ENCODE measurements at regions not wholly inside any gene's neighbourhood (a gene's known extent, or its start where the extent isn't known, plus 50 kb on each side); places are given as distances from the start of the nearest gene placed in this dataset.

DNA sequence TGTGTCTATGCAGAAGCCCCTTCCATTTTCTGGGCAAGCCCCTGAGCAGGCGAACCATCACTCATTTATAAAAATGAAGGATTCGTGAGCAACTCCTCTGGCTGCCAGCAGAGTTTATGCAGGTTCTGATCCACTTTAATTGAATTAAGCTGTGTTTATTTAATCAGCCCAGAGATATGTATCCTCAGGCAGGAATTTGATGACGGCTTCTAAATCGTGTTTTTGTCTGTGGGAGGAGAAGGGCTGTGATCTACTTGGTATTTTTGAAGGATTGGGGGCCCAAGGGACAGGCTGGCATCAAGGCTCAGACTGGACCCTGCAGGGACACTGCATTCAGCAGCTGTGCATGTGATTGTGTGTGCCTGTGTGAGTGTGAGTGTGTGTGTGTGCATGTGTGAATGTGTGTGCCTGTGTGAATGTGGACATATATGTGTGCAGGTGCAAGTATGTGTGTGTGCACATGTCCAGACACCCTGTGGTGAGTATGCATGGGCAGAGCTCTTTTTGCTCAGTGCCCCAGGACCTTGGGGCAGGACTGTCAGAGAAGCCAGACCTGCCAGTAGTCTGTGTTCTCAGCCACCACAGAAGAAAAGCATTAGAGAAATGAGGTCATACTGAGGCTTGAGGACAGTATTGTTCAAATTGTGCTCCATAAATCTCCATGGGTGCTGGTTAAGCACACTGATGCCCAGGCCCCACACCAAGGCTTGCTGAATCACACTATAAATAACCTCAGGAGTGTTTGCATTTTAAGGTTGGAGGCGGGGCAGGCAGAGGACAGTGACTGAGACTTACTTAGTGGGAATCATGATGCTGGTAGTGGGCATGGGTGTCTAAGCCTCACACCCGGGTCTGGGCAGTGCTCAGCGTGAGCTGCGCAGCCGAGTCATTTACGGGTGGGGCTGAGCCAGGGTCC is 164.0 kb downstream of the CARTPT start:
- no peak overlapping the region for H3K4ac ChIP-seq (ENCODE audit: low read depth, low read length)
- no peak overlapping the region for H3K9ac ChIP-seq (ENCODE audit: low read length)
- no peak overlapping the region for H3K18ac ChIP-seq (ENCODE audit: low read length)
- no peak overlapping the region for H2BK5ac ChIP-seq (ENCODE audit: low read depth, low read length, poor library complexity)
- no peaks in the 10 kb centered on the region for H3K79me1 ChIP-seq (ENCODE audit: low read length)
- no peak overlapping the region for H2BK12ac ChIP-seq (ENCODE audit: low read length)
- DNase-seq: peak in 1 of 2 donors; percentile 13
- no peak overlapping the region for H4K12ac ChIP-seq (ENCODE audit: low read depth, low read length)
- H3K27me3 ChIP-seq (ENCODE audit: insufficient read depth, low read length): no peaks in the 10 kb centered on the region
- H3K23ac ChIP-seq (ENCODE audit: low read length): no peak overlapping the region
- H4K91ac ChIP-seq (ENCODE audit: low read depth, low read length): no peak overlapping the region
- H3K4me2 ChIP-seq (ENCODE audit: low read length): no peak overlapping the region
- no peak overlapping the region for H4K8ac ChIP-seq (ENCODE audit: low read depth, low read length)
- no peak overlapping the region for H2AFZ ChIP-seq (ENCODE audit: insufficient read depth, low read length, poor library complexity)
- H3K4me3 ChIP-seq (ENCODE audit: low read depth, low read length): no peak overlapping the region
- no peak overlapping the region for H3K27ac ChIP-seq (ENCODE audit: low read depth, low read length)
- H3K36me3 ChIP-seq (ENCODE audit: control insufficient read depth in 1 of 2, insufficient read depth in 2 of 2, low read length in 2 of 2): no peaks in the 10 kb centered on the region
- no peak overlapping the region for H2BK120ac ChIP-seq (ENCODE audit: insufficient read depth, low read length, poor library complexity)
- no peaks in the 10 kb centered on the region for H3K4me1 ChIP-seq (ENCODE audit: control insufficient read depth in 1 of 2, insufficient read depth in 2 of 2, low read length in 2 of 2)
- no peaks in the 10 kb centered on the region for H3K9me3 ChIP-seq (ENCODE audit: insufficient read depth, low read depth, low read length)
- H3K14ac ChIP-seq (ENCODE audit: low read length): no peak overlapping the region
- no peak overlapping the region for H2AK5ac ChIP-seq (ENCODE audit: low read length)
- no CpG with 5 or more reads among the region's 10 CpGs for WGBS (ENCODE audit: extremely low coverage, insufficient coverage, insufficient read length)
- no peaks in the 10 kb centered on the region for H3K79me2 ChIP-seq (ENCODE audit: control insufficient read depth, insufficient read depth, low read length, poor library complexity)

DNA sequence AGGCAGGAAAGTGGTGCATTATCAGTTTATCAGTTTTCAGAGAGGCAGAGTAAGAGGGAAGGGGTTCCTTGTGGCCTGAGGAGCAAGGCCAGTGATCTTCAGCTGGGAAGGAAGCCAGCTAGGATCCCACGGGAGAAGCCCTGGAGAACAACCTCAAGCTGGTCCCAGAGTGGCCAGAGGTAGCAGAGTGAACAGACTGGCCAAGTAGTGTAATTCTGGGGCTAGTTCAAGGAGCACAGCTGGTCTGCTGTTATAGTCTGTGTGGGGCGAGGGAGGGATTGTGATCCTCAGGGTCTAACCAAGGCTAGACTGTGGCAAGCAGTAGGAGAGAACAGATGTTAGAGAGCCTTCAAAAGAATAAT is 164.6 kb downstream of the CARTPT start:
- no peak for DNase-seq
- Histone ChIP-seq H2BK12ac (ENCODE audit: low read length) (no peak overlapping the region), H4K91ac (ENCODE audit: low read depth, low read length) (no peak overlapping the region), H3K79me1 (ENCODE audit: low read length) (no peaks in the 10 kb centered on the region), H3K27ac (ENCODE audit: low read depth, low read length) (no peak overlapping the region), H3K4me1 (ENCODE audit: control insufficient read depth in 1 of 2, insufficient read depth in 2 of 2, low read length in 2 of 2) (no peaks in the 10 kb centered on the region), H3K27me3 (ENCODE audit: insufficient read depth, low read length) (no peaks in the 10 kb centered on the region), H2AK5ac (ENCODE audit: low read length) (no peak overlapping the region), H3K14ac (ENCODE audit: low read length) (no peak overlapping the region), H3K18ac (ENCODE audit: low read length) (no peak overlapping the region), H3K4ac (ENCODE audit: low read depth, low read length) (no peak overlapping the region), H3K9me3 (ENCODE audit: insufficient read depth, low read depth, low read length) (no peaks in the 10 kb centered on the region), H3K9ac (ENCODE audit: low read length) (no peak overlapping the region), H4K8ac (ENCODE audit: low read depth, low read length) (no peak overlapping the region), H2BK120ac (ENCODE audit: insufficient read depth, low read length, poor library complexity) (no peak overlapping the region), H3K23ac (ENCODE audit: low read length) (no peak overlapping the region), H3K79me2 (ENCODE audit: control insufficient read depth, insufficient read depth, low read length, poor library complexity) (no peaks in the 10 kb centered on the region), H4K12ac (ENCODE audit: low read depth, low read length) (no peak overlapping the region), H2AFZ (ENCODE audit: insufficient read depth, low read length, poor library complexity) (no peak overlapping the region), H3K4me2 (ENCODE audit: low read length) (no peak overlapping the region), H3K4me3 (ENCODE audit: low read depth, low read length) (no peak overlapping the region), H3K36me3 (ENCODE audit: control insufficient read depth in 1 of 2, insufficient read depth in 2 of 2, low read length in 2 of 2) (no peaks in the 10 kb centered on the region), H2BK5ac (ENCODE audit: low read depth, low read length, poor library complexity) (no peak overlapping the region)
- WGBS (ENCODE audit: extremely low coverage, insufficient coverage, insufficient read length): no CpG with 5 or more reads among the region's 2 CpGs

DNA sequence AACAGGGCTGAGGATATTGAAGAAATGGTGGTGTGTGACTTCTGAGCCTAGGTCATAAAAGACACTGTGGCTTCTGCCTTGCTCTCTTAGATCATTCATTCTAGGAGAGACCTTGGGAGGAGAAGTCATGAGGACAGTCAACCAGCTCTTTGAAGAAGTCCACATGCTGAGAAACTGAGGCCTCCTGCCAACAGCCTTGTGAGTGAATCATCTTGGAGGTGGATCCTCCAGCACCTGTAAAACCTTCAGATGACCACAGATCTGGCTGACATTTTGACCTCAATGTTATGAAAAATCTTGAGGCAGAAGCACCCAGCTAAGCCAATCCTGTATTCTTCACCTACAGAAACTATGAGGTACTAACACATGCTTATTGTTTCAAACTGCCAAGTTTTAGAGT is 165.9 kb downstream of the CARTPT start:
- H3K9ac ChIP-seq (ENCODE audit: low read length): no peak overlapping the region
- H4K91ac ChIP-seq (ENCODE audit: low read depth, low read length): no peak overlapping the region
- H3K79me2 ChIP-seq (ENCODE audit: control insufficient read depth, insufficient read depth, low read length, poor library complexity): no peaks in the 10 kb centered on the region
- H3K18ac ChIP-seq (ENCODE audit: low read length): no peak overlapping the region
- H3K14ac ChIP-seq (ENCODE audit: low read length): no peak overlapping the region
- no peaks in the 10 kb centered on the region for H3K79me1 ChIP-seq (ENCODE audit: low read length)
- no peak overlapping the region for H3K4me3 ChIP-seq (ENCODE audit: low read depth, low read length)
- H3K4ac ChIP-seq (ENCODE audit: low read depth, low read length): no peak overlapping the region
- H2AK5ac ChIP-seq (ENCODE audit: low read length): no peak overlapping the region
- H2AFZ ChIP-seq (ENCODE audit: insufficient read depth, low read length, poor library complexity): no peak overlapping the region
- H2BK5ac ChIP-seq (ENCODE audit: low read depth, low read length, poor library complexity): no peak overlapping the region
- no peak overlapping the region for H3K23ac ChIP-seq (ENCODE audit: low read length)
- no peaks in the 10 kb centered on the region for H3K36me3 ChIP-seq (ENCODE audit: control insufficient read depth in 1 of 2, insufficient read depth in 2 of 2, low read length in 2 of 2)
- DNase-seq: no peak
- H4K8ac ChIP-seq (ENCODE audit: low read depth, low read length): no peak overlapping the region
- H2BK120ac ChIP-seq (ENCODE audit: insufficient read depth, low read length, poor library complexity): no peak overlapping the region
- H3K4me2 ChIP-seq (ENCODE audit: low read length): no peak overlapping the region
- no peaks in the 10 kb centered on the region for H3K9me3 ChIP-seq (ENCODE audit: insufficient read depth, low read depth, low read length)
- H2BK12ac ChIP-seq (ENCODE audit: low read length): no peak overlapping the region
- no peaks in the 10 kb centered on the region for H3K27me3 ChIP-seq (ENCODE audit: insufficient read depth, low read length)
- H3K27ac ChIP-seq (ENCODE audit: low read depth, low read length): no peak overlapping the region
- H4K12ac ChIP-seq (ENCODE audit: low read depth, low read length): no peak overlapping the region
- no peaks in the 10 kb centered on the region for H3K4me1 ChIP-seq (ENCODE audit: control insufficient read depth in 1 of 2, insufficient read depth in 2 of 2, low read length in 2 of 2)

DNA sequence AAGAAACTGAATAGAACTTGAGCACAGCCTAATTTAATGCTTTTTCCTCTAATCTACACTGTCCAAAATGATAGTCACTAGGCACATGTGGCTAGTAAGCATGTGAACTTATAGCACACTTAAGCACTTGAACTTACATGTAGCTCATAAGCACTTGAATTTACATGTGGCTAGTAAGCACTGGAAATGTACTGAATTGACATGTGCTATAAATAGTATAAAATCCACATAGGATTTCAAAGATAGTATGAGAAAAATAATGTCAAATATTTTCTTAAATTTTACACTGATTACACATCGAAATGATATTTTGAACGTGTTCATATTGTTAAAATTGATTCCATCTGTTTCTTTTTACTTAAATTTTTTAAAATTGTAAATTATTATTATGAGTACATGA is 167.3 kb downstream of the CARTPT start:
- no peaks in the 10 kb centered on the region for H3K27me3 ChIP-seq (ENCODE audit: insufficient read depth, low read length)
- H3K36me3 ChIP-seq (ENCODE audit: control insufficient read depth in 1 of 2, insufficient read depth in 2 of 2, low read length in 2 of 2): no peaks in the 10 kb centered on the region
- H3K9me3 ChIP-seq (ENCODE audit: insufficient read depth, low read depth, low read length): no peaks in the 10 kb centered on the region
- H2AK5ac ChIP-seq (ENCODE audit: low read length): no peak overlapping the region
- no peak overlapping the region for H3K9ac ChIP-seq (ENCODE audit: low read length)
- H3K14ac ChIP-seq (ENCODE audit: low read length): no peak overlapping the region
- H4K8ac ChIP-seq (ENCODE audit: low read depth, low read length): no peak overlapping the region
- H3K18ac ChIP-seq (ENCODE audit: low read length): no peak overlapping the region
- H3K79me2 ChIP-seq (ENCODE audit: control insufficient read depth, insufficient read depth, low read length, poor library complexity): no peaks in the 10 kb centered on the region
- no peak for DNase-seq
- H3K23ac ChIP-seq (ENCODE audit: low read length): no peak overlapping the region
- H3K27ac ChIP-seq (ENCODE audit: low read depth, low read length): no peak overlapping the region
- H2BK120ac ChIP-seq (ENCODE audit: insufficient read depth, low read length, poor library complexity): no peak overlapping the region
- no peak overlapping the region for H2BK5ac ChIP-seq (ENCODE audit: low read depth, low read length, poor library complexity)
- H3K4ac ChIP-seq (ENCODE audit: low read depth, low read length): no peak overlapping the region
- no peak overlapping the region for H4K91ac ChIP-seq (ENCODE audit: low read depth, low read length)
- H3K4me2 ChIP-seq (ENCODE audit: low read length): no peak overlapping the region
- no peaks in the 10 kb centered on the region for H3K79me1 ChIP-seq (ENCODE audit: low read length)
- H3K4me1 ChIP-seq (ENCODE audit: control insufficient read depth in 1 of 2, insufficient read depth in 2 of 2, low read length in 2 of 2): no peaks in the 10 kb centered on the region
- H2AFZ ChIP-seq (ENCODE audit: insufficient read depth, low read length, poor library complexity): no peak overlapping the region
- no peak overlapping the region for H4K12ac ChIP-seq (ENCODE audit: low read depth, low read length)
- no peak overlapping the region for H2BK12ac ChIP-seq (ENCODE audit: low read length)
- WGBS (ENCODE audit: extremely low coverage, insufficient coverage, insufficient read length): no CpG with 5 or more reads among the region's 2 CpGs
- H3K4me3 ChIP-seq (ENCODE audit: low read depth, low read length): no peak overlapping the region

All from trophoblast cell (in vitro differentiated cells and primary cell).